GM23338 (cell line): ENCODE measurements at regions not wholly inside any gene's neighbourhood (a gene's known extent, or its start where the extent isn't known, plus 50 kb on each side); places are given as distances from the start of the nearest gene placed in this dataset.

Experiments
- ATAC-seq: fragments of 200-7000 bp; cut with Tn5 transposase; 3 replicates; pipeline ENCODE4 v1.9.1; 2020
- DNase-seq: peaks from one replicate; pipeline ENCODE4 v3.0.0-alpha.2; 2015; ENCODE audit warnings: low spot score
- H2AFZ ChIP-seq: fragments of 200-600 bp; sonication (generic); 2 replicates; pipeline ENCODE4 v1.8.0; 2016; ENCODE audit warnings: antibody characterized with exemption, mild to moderate bottlenecking, moderate library complexity
- H3F3A ChIP-seq: fragments of 200-600 bp; sonication (generic); replicated peaks from 2 replicates; pipeline ENCODE4 v1.8.0; 2017; ENCODE audit warnings: antibody characterized with exemption, mixed run types, low read depth
- H3K27ac ChIP-seq: fragments of 200-600 bp; sonication (generic); 2 replicates; pipeline ENCODE4 v1.6.1; 2016; ENCODE audit warnings: low read depth
- H3K27me3 ChIP-seq: fragments of 200-600 bp; sonication (generic); 2 replicates; pipeline ENCODE4 v1.8.0; 2016; ENCODE audit warnings: mild to moderate bottlenecking, mixed run types, moderate library complexity; ENCODE audit not compliant: insufficient read depth
- H3K36me3 ChIP-seq: fragments of 200-600 bp; sonication (generic); 2 replicates; pipeline ENCODE4 v1.8.0; 2016; ENCODE audit warnings: mild to moderate bottlenecking; ENCODE audit not compliant: insufficient read depth
- H3K4me1 ChIP-seq: fragments of 200-600 bp; sonication (generic); 2 replicates; pipeline ENCODE4 v1.8.0; 2016; ENCODE audit warnings: mild to moderate bottlenecking, moderate library complexity; ENCODE audit not compliant: insufficient read depth
- H3K4me2 ChIP-seq: fragments of 200-600 bp; sonication (generic); 2 replicates; pipeline ENCODE4 v1.7.1; 2017; ENCODE audit warnings: mixed run types
- H3K4me3 ChIP-seq: fragments of 200-600 bp; sonication (generic); 2 replicates; pipeline ENCODE4 v1.6.1; 2016; ENCODE audit warnings: mixed run types
- H3K79me2 ChIP-seq: fragments of 200-600 bp; sonication (generic); replicated peaks from 2 replicates; pipeline ENCODE4 v1.8.0; 2017; ENCODE audit warnings: mild to moderate bottlenecking; ENCODE audit not compliant: insufficient read depth
- H3K9me2 ChIP-seq: fragments of 200-600 bp; sonication (generic); 2 replicates; pipeline ENCODE4 v1.8.0; 2017; ENCODE audit not compliant: insufficient read depth
- H4K20me1 ChIP-seq: fragments of 200-600 bp; sonication (generic); replicated peaks from 2 replicates; pipeline ENCODE4 v1.8.0; 2017; ENCODE audit warnings: mild to moderate bottlenecking; ENCODE audit not compliant: insufficient read depth
- H3K27ac Mint-ChIP-seq: 2 replicates; pipeline ENCODE4 v1.8.0; 2020; ENCODE audit warnings: inconsistent platforms, mild to moderate bottlenecking, moderate library complexity, mixed read lengths
- H3K27me3 Mint-ChIP-seq: 3 replicates; pipeline ENCODE4 v1.8.0; 2022; ENCODE audit warnings: low read depth, mild to moderate bottlenecking, moderate library complexity, mixed read lengths, inconsistent platforms; ENCODE audit not compliant: insufficient read depth, poor library complexity
- H3K36me3 Mint-ChIP-seq: 3 replicates; pipeline ENCODE4 v1.8.0; 2021; ENCODE audit warnings: low read depth, mild to moderate bottlenecking, inconsistent platforms, moderate library complexity, mixed read lengths
- H3K4me1 Mint-ChIP-seq: 3 replicates; pipeline ENCODE4 v1.8.0; 2020; ENCODE audit warnings: mild to moderate bottlenecking, inconsistent platforms, mixed read lengths
- H3K4me3 Mint-ChIP-seq: 3 replicates; pipeline ENCODE4 v1.8.0; 2021; ENCODE audit warnings: moderate library complexity, mild to moderate bottlenecking, inconsistent platforms, mixed read lengths
- H3K9me3 Mint-ChIP-seq: 3 replicates; pipeline ENCODE4 v1.8.0; 2020; ENCODE audit warnings: moderate library complexity, mild to moderate bottlenecking, inconsistent platforms, mixed read lengths
- CREB1 ChIP-seq: fragments of 250-450 bp; sonication (Bioruptor Pico); IDR thresholded peaks from 2 replicates; pipeline ENCODE4 v1.5.0; 2020; ENCODE audit warnings: low read depth, mild to moderate bottlenecking, moderate library complexity
- ETS1 ChIP-seq: IDR thresholded peaks from 2 replicates; pipeline ENCODE4 v1.6.1; 2016; ENCODE audit warnings: antibody characterized with exemption
- EZH2 ChIP-seq: fragments of 200-600 bp; sonication (generic); IDR thresholded peaks from one replicate; pipeline ENCODE4 v1.8.0; 2017; ENCODE audit warnings: antibody characterized with exemption, mild to moderate bottlenecking, low read depth; ENCODE audit not compliant: unreplicated experiment
- EZH2phosphoT487 ChIP-seq: fragments of 200-600 bp; sonication (generic); IDR thresholded peaks from one replicate; pipeline ENCODE4 v1.8.1; 2018; ENCODE audit warnings: antibody characterized with exemption; ENCODE audit not compliant: unreplicated experiment
- JUNB ChIP-seq: IDR thresholded peaks from one replicate; pipeline ENCODE4 v1.6.1; 2016; ENCODE audit warnings: antibody characterized with exemption; ENCODE audit not compliant: unreplicated experiment
- NANOG ChIP-seq: IDR thresholded peaks from 2 replicates; pipeline ENCODE4 v1.6.1; 2016; ENCODE audit warnings: antibody characterized with exemption, borderline replicate concordance
- POLR2AphosphoS5 ChIP-seq: IDR thresholded peaks from 2 replicates; pipeline ENCODE4 v1.6.1; 2016; ENCODE audit warnings: antibody characterized with exemption, low read depth
- STAT1 ChIP-seq: IDR thresholded peaks from one replicate; pipeline ENCODE4 v1.6.1; 2016; ENCODE audit warnings: antibody characterized with exemption; ENCODE audit not compliant: unreplicated experiment
- ZNF114 ChIP-seq: fragments of 250-450 bp; sonication (Bioruptor Pico); IDR thresholded peaks from 2 replicates; pipeline ENCODE4 v1.5.0; 2020; ENCODE audit warnings: mild to moderate bottlenecking, moderate library complexity
- ZNF462 ChIP-seq: fragments of 250-450 bp; sonication (Bioruptor Pico); IDR thresholded peaks from 2 replicates; pipeline ENCODE4 v1.5.0; 2020; ENCODE audit warnings: mild to moderate bottlenecking, moderate library complexity

GRCh38 chr1:88141499-88142074 lies 542.5 kb upstream of the PKN2 start (continued):
- TF ChIP-seq ZNF462 (CRISPR knock-in tag) (no peak), STAT1 (no peak), NANOG (no peak), JUNB (no peak), CREB1 (CRISPR knock-in tag) (no peak), POLR2AphosphoS5 (no peak)

GRCh38 chr1:88145752-88146151 lies 538.3 kb upstream of the PKN2 start:
- TF ChIP-seq CREB1 (CRISPR knock-in tag) (no peak), STAT1 (no peak), EZH2phosphoT487 (no peak), NANOG (no peak), EZH2 (no peak), ETS1 (no peak), ZNF114 (CRISPR knock-in tag) (no peak)
- Histone ChIP-seq H3K4me2 (no peak overlapping the region), H3K36me3 (no peaks in the 10 kb centered on the region), H3K27ac (no peak overlapping the region), H3K9me2 (no peaks in the 10 kb centered on the region), H3K4me3 (no peak overlapping the region), H3F3A (no peaks in the 10 kb centered on the region), H3K27me3 (no peaks in the 10 kb centered on the region), H2AFZ (no peak overlapping the region), H3K79me2 (no peaks in the 10 kb centered on the region), H3K4me1 (peaks cover 6% of the 10 kb centered on the region), H4K20me1 (no peaks in the 10 kb centered on the region)
- no peaks in the 10 kb centered on the region for H3K36me3 Mint-ChIP-seq
- no peaks in the 10 kb centered on the region for H3K27me3 Mint-ChIP-seq
- no peak for ATAC-seq
- no peaks in the 10 kb centered on the region for H3K9me3 Mint-ChIP-seq
- H3K4me1 Mint-ChIP-seq = peaks cover 11% of the 10 kb centered on the region
- DNase-seq = no peak
- H3K27ac Mint-ChIP-seq = no peak overlapping the region
- no peak overlapping the region for H3K4me3 Mint-ChIP-seq
